WTC11 (cell line): ENCODE measurements at regions not wholly inside any gene's neighbourhood (a gene's known extent, or its start where the extent isn't known, plus 50 kb on each side); places are given as distances from the start of the nearest gene placed in this dataset.

Source experiments
- ATAC-seq: fragments of 200-7000 bp; cut with Tn5 transposase; 2 replicates; pipeline ENCODE4 v1.10.0; 2021; ENCODE audit warnings: mild to moderate bottlenecking, moderate library complexity
- CTCF ChIA-PET: fragments of 300-600 bp; sonication (Branson Sonifier 250); formaldehyde crosslinking; loops from one replicate; lab custom pipeline; 2021; ENCODE audit warnings: antibody characterized with exemption; lab: Charles Lee
- POLR2A ChIA-PET: fragments of 350-600 bp; sonication (Branson Sonifier 250); formaldehyde crosslinking; loops from one replicate; lab custom pipeline; 2021; ENCODE audit warnings: antibody characterized with exemption; lab: Charles Lee
- DNase-seq: peaks from one replicate; pipeline ENCODE4 v3.0.0; 2021; ENCODE audit warnings: low spot score
- H3K27ac Mint-ChIP-seq: 2 replicates; pipeline ENCODE4 v1.8.0; 2021; ENCODE audit warnings: mixed read lengths
- H3K27me3 Mint-ChIP-seq: 2 replicates; pipeline ENCODE4 v1.8.0; 2021; ENCODE audit warnings: low read depth, mild to moderate bottlenecking, moderate library complexity, mixed read lengths
- H3K36me3 Mint-ChIP-seq: 2 replicates; pipeline ENCODE4 v1.8.0; 2021; ENCODE audit warnings: mixed read lengths
- H3K4me1 Mint-ChIP-seq: 2 replicates; pipeline ENCODE4 v1.8.0; 2022; ENCODE audit warnings: mixed read lengths
- H3K4me3 Mint-ChIP-seq: 2 replicates; pipeline ENCODE4 v1.8.0; 2021; ENCODE audit warnings: mild to moderate bottlenecking, moderate library complexity, mixed read lengths
- H3K9me3 Mint-ChIP-seq: 2 replicates; pipeline ENCODE4 v1.8.0; 2021; ENCODE audit warnings: mixed read lengths
- ATF3 ChIP-seq: sonication (generic); formaldehyde crosslinking; conservative IDR thresholded peaks from 2 replicates; pipeline ENCODE4 v1.8.1; 2022; ENCODE audit warnings: mild to moderate bottlenecking, missing genetic modification reagents
- CREM ChIP-seq: sonication (generic); formaldehyde crosslinking; IDR thresholded peaks from 2 replicates; pipeline ENCODE4 v1.8.1; 2022; ENCODE audit warnings: mild to moderate bottlenecking, missing genetic modification reagents, moderate library complexity
- E2F4 ChIP-seq: sonication (generic); formaldehyde crosslinking; IDR thresholded peaks from 2 replicates; pipeline ENCODE4 v1.8.1; 2022; ENCODE audit warnings: low read depth, mild to moderate bottlenecking, moderate library complexity, missing genetic modification reagents, borderline replicate concordance
- ELF4 ChIP-seq: sonication (generic); formaldehyde crosslinking; IDR thresholded peaks from 2 replicates; pipeline ENCODE4 v1.8.1; 2022; ENCODE audit warnings: low read depth, mild to moderate bottlenecking, moderate library complexity, missing genetic modification reagents
- IRF2 ChIP-seq: sonication (generic); formaldehyde crosslinking; IDR thresholded peaks from 2 replicates; pipeline ENCODE4 v1.8.0; 2022; ENCODE audit warnings: low read depth, missing genetic modification reagents, borderline replicate concordance
- KAT7 ChIP-seq: sonication (generic); formaldehyde crosslinking; IDR thresholded peaks from 2 replicates; pipeline ENCODE4 v1.8.1; 2023; ENCODE audit warnings: missing genetic modification reagents, mild to moderate bottlenecking, borderline replicate concordance
- NFE2L1 ChIP-seq: sonication (generic); formaldehyde crosslinking; IDR thresholded peaks from 2 replicates; pipeline ENCODE4 v1.8.1; 2023; ENCODE audit warnings: missing genetic modification reagents
- NR1H2 ChIP-seq: sonication (generic); formaldehyde crosslinking; IDR thresholded peaks from 2 replicates; pipeline ENCODE4 v1.9.0; 2021; ENCODE audit warnings: mild to moderate bottlenecking, moderate library complexity, missing genetic modification reagents
- OVOL2 ChIP-seq: fragments of 250-450 bp; sonication (Bioruptor Pico); IDR thresholded peaks from 2 replicates; pipeline ENCODE4 v1.9.0; 2021; ENCODE audit warnings: mild to moderate bottlenecking, borderline replicate concordance
- PRRX2 ChIP-seq: fragments of 250-450 bp; sonication (Bioruptor Pico); IDR thresholded peaks from 2 replicates; pipeline ENCODE4 v1.8.0; 2021; ENCODE audit warnings: mild to moderate bottlenecking
- TEAD4 ChIP-seq: sonication (generic); formaldehyde crosslinking; IDR thresholded peaks from 2 replicates; pipeline ENCODE4 v1.8.0; 2022; ENCODE audit warnings: mild to moderate bottlenecking, missing genetic modification reagents
- ZNF219 ChIP-seq: sonication (generic); formaldehyde crosslinking; IDR thresholded peaks from 2 replicates; pipeline ENCODE4 v1.8.0; 2023; ENCODE audit warnings: missing genetic modification reagents, mild to moderate bottlenecking, borderline replicate concordance
- ZNF232 ChIP-seq: sonication (generic); formaldehyde crosslinking; IDR thresholded peaks from 2 replicates; pipeline ENCODE4 v1.8.0; 2022; ENCODE audit warnings: mild to moderate bottlenecking, missing genetic modification reagents
- ZNF281 ChIP-seq: sonication (generic); formaldehyde crosslinking; IDR thresholded peaks from 2 replicates; pipeline ENCODE4 v1.8.0; 2023; ENCODE audit warnings: mild to moderate bottlenecking, missing genetic modification reagents
- TF ChIP-seq, protein P1 (sequence below): fragments of 250-450 bp; sonication (Bioruptor Pico); IDR thresholded peaks from 2 replicates; pipeline ENCODE4 v1.9.0; 2021; ENCODE audit warnings: mild to moderate bottlenecking
- TF ChIP-seq, protein P2 (sequence below): sonication (generic); formaldehyde crosslinking; IDR thresholded peaks from 2 replicates; pipeline ENCODE4 v1.8.0; 2022; ENCODE audit warnings: mild to moderate bottlenecking, missing genetic modification reagents

- TF ChIP-seq ZNF232 (CRISPR knock-in tag) (no peak), ELF4 (CRISPR knock-in tag) (no peak), ZNF281 (CRISPR knock-in tag) (no peak), NFE2L1 (no peak), ZNF219 (CRISPR knock-in tag) (no peak)
- TF ChIP-seq, protein P1, sequence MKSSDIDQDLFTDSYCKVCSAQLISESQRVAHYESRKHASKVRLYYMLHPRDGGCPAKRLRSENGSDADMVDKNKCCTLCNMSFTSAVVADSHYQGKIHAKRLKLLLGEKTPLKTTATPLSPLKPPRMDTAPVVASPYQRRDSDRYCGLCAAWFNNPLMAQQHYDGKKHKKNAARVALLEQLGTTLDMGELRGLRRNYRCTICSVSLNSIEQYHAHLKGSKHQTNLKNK (CRISPR knock-in tag): no peak
- TF ChIP-seq, protein P2, sequence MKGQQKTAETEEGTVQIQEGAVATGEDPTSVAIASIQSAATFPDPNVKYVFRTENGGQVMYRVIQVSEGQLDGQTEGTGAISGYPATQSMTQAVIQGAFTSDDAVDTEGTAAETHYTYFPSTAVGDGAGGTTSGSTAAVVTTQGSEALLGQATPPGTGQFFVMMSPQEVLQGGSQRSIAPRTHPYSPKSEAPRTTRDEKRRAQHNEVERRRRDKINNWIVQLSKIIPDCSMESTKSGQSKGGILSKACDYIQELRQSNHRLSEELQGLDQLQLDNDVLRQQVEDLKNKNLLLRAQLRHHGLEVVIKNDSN (CRISPR knock-in tag): no peak
- TF ChIP-seq, all 79 proteins: peak for 0
Observed at GRCh38 chr1:10942542-10942912, 69.9 kb upstream of the TARDBP start (continued).

GRCh38 chr1:10943041-10943440, 69.4 kb upstream of the TARDBP start:
- Mint-ChIP-seq H3K4me3 (no peak overlapping the region), H3K9me3 (no peaks in the 10 kb centered on the region), H3K27me3 (peaks cover 8% of the 10 kb centered on the region), H3K36me3 (no peaks in the 10 kb centered on the region), H3K27ac (no peak overlapping the region), H3K4me1 (peaks cover 21% of the 10 kb centered on the region)
- DNase-seq: no peak
- ATAC-seq: no peak
- POLR2A ChIA-PET: no interaction called here
- CTCF ChIA-PET: no interaction called here
- TF ChIP-seq TEAD4: no peak
- no peak for TF ChIP-seq NR1H2 (CRISPR knock-in tag)
- no peak for TF ChIP-seq E2F4
- TF ChIP-seq OVOL2 (CRISPR knock-in tag): no peak

GRCh38 chr1:10943991-10944730, 68.3 kb upstream of the TARDBP start:
- no peak overlapping the region for H3K4me3 Mint-ChIP-seq
- H3K27me3 Mint-ChIP-seq: peaks cover 8% of the 10 kb centered on the region
- H3K4me1 Mint-ChIP-seq: peaks cover 21% of the 10 kb centered on the region
- no peak for ATAC-seq
- H3K9me3 Mint-ChIP-seq: no peaks in the 10 kb centered on the region
- POLR2A ChIA-PET: no interaction called here
- TF ChIP-seq CREM (CRISPR knock-in tag): no peak
- no peak for TF ChIP-seq PRRX2 (CRISPR knock-in tag)
- no peak for TF ChIP-seq KAT7 (CRISPR knock-in tag)
- TF ChIP-seq ATF3 (CRISPR knock-in tag): no peak
- TF ChIP-seq IRF2 (CRISPR knock-in tag): no peak
- no peak for TF ChIP-seq ZNF281 (CRISPR knock-in tag)
- TF ChIP-seq, all 79 proteins: peak for 0
- Mint-ChIP-seq H3K27ac (peak overlapping the region; percentile 68; the same call in 1 of the 2 replicates), H3K36me3 (no peaks in the 10 kb centered on the region)
- CTCF ChIA-PET: interaction anchor here (0.6 to 1.3 kb wide), 3 partner anchors 16 to 485 kb away, joined by 4 to 5 read pairs (median 4); no protein-coding TSS in a partner anchor
- DNase-seq: no peak
